ENCODE measurements at regions not wholly inside any gene's neighbourhood (a gene's known extent, or its start where the extent isn't known, plus 50 kb on each side); places are given as distances from the start of the nearest gene placed in this dataset.

- TF ChIP-seq, protein P1, sequence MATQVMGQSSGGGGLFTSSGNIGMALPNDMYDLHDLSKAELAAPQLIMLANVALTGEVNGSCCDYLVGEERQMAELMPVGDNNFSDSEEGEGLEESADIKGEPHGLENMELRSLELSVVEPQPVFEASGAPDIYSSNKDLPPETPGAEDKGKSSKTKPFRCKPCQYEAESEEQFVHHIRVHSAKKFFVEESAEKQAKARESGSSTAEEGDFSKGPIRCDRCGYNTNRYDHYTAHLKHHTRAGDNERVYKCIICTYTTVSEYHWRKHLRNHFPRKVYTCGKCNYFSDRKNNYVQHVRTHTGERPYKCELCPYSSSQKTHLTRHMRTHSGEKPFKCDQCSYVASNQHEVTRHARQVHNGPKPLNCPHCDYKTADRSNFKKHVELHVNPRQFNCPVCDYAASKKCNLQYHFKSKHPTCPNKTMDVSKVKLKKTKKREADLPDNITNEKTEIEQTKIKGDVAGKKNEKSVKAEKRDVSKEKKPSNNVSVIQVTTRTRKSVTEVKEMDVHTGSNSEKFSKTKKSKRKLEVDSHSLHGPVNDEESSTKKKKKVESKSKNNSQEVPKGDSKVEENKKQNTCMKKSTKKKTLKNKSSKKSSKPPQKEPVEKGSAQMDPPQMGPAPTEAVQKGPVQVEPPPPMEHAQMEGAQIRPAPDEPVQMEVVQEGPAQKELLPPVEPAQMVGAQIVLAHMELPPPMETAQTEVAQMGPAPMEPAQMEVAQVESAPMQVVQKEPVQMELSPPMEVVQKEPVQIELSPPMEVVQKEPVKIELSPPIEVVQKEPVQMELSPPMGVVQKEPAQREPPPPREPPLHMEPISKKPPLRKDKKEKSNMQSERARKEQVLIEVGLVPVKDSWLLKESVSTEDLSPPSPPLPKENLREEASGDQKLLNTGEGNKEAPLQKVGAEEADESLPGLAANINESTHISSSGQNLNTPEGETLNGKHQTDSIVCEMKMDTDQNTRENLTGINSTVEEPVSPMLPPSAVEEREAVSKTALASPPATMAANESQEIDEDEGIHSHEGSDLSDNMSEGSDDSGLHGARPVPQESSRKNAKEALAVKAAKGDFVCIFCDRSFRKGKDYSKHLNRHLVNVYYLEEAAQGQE (IDR thresholded peaks at IDR 0.05; ENCODE audit: unreplicated experiment) = no peak
- no peak for TF ChIP-seq EZH2 (IDR thresholded peaks at IDR 0.05; ENCODE audit: low read depth, unreplicated experiment)
- no peak for TF ChIP-seq STAT1 (IDR thresholded peaks at IDR 0.05; ENCODE audit: unreplicated experiment)
- TF ChIP-seq POLR2AphosphoS5 (IDR thresholded peaks at IDR 0.05; ENCODE audit: low read depth) = no peak
- TF ChIP-seq EZH2phosphoT487 (IDR thresholded peaks at IDR 0.05; ENCODE audit: unreplicated experiment) = no peak
Observed at GRCh38 chr12:5177096-5177495, 133.4 kb downstream of the KCNA5 start (continued).

DNA sequence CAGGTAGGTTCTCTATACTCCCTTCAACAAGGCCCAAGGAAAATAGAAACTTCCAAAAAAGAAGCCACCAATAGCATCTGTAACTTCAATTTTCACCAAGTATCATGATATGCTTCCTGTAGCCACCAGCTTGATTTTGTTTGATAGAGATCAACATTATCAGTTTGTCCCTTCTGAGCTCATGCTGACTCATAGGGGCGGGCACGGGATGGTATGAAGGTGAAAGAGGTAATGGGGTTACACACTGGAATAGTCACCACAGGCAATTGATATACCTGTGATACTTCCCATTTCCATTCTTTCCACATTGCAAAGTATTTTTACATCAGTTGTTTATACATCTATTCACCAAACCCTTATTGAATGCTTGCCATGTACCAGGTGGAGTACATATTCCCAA lies 134.1 kb downstream of the KCNA5 start:
- H3K4me3 ChIP-seq = no peak overlapping the region
- no peak overlapping the region for H3K27ac ChIP-seq (ENCODE audit: low read depth)
- ATAC-seq = no peak
- H3K36me3 Mint-ChIP-seq (ENCODE audit: low read depth) = no peaks in the 10 kb centered on the region; the same call in 2 of the 3 replicates
- H3K4me1 ChIP-seq (ENCODE audit: insufficient read depth) = peaks cover 3% of the 10 kb centered on the region; the same call in 1 of the 2 replicates
- H3K36me3 ChIP-seq (ENCODE audit: insufficient read depth) = no peaks in the 10 kb centered on the region
- no peaks in the 10 kb centered on the region for H3K27me3 ChIP-seq (ENCODE audit: insufficient read depth)
- H4K20me1 ChIP-seq (replicated peaks; ENCODE audit: insufficient read depth) = no peaks in the 10 kb centered on the region
- H3K4me3 Mint-ChIP-seq = no peak overlapping the region
- H3K4me2 ChIP-seq = no peak overlapping the region
- H3F3A ChIP-seq (replicated peaks; ENCODE audit: low read depth) = no peaks in the 10 kb centered on the region
- H3K4me1 Mint-ChIP-seq = peaks cover 7% of the 10 kb centered on the region
- H3K27ac Mint-ChIP-seq = no peak overlapping the region
- peaks cover 8% of the 10 kb centered on the region for H3K27me3 Mint-ChIP-seq (ENCODE audit: insufficient read depth, low read depth, poor library complexity)
- no peak for DNase-seq (ENCODE audit: low spot score)
- H3K9me2 ChIP-seq (ENCODE audit: insufficient read depth) = 0 out of 2 replicates have a peak, but pooled peaks cover 4% of the 10 kb centered on the region
- no peaks in the 10 kb centered on the region for H3K79me2 ChIP-seq (replicated peaks; ENCODE audit: insufficient read depth)
- H2AFZ ChIP-seq = no peak overlapping the region
- TF ChIP-seq EZH2 (IDR thresholded peaks at IDR 0.05; ENCODE audit: low read depth, unreplicated experiment) (no peak), STAT1 (IDR thresholded peaks at IDR 0.05; ENCODE audit: unreplicated experiment) (no peak), NANOG (IDR thresholded peaks at IDR 0.05; ENCODE audit: borderline replicate concordance) (no peak), ZNF114 (CRISPR knock-in tag; IDR thresholded peaks at IDR 0.05) (no peak), JUNB (IDR thresholded peaks at IDR 0.05; ENCODE audit: unreplicated experiment) (no peak)
- TF ChIP-seq, protein P2, sequence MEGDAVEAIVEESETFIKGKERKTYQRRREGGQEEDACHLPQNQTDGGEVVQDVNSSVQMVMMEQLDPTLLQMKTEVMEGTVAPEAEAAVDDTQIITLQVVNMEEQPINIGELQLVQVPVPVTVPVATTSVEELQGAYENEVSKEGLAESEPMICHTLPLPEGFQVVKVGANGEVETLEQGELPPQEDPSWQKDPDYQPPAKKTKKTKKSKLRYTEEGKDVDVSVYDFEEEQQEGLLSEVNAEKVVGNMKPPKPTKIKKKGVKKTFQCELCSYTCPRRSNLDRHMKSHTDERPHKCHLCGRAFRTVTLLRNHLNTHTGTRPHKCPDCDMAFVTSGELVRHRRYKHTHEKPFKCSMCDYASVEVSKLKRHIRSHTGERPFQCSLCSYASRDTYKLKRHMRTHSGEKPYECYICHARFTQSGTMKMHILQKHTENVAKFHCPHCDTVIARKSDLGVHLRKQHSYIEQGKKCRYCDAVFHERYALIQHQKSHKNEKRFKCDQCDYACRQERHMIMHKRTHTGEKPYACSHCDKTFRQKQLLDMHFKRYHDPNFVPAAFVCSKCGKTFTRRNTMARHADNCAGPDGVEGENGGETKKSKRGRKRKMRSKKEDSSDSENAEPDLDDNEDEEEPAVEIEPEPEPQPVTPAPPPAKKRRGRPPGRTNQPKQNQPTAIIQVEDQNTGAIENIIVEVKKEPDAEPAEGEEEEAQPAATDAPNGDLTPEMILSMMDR (conservative IDR thresholded peaks at IDR 0.05; ENCODE audit: low read depth in 2 of 2) = no peak
- TF ChIP-seq, protein P1 (IDR thresholded peaks at IDR 0.05; ENCODE audit: unreplicated experiment) = no peak
- H3K9me3 Mint-ChIP-seq = no peaks in the 10 kb centered on the region
